ENCODE measurements at regions not wholly inside any gene's neighbourhood (a gene's known extent, or its start where the extent isn't known, plus 50 kb on each side); places are given as distances from the start of the nearest gene placed in this dataset.

DNA sequence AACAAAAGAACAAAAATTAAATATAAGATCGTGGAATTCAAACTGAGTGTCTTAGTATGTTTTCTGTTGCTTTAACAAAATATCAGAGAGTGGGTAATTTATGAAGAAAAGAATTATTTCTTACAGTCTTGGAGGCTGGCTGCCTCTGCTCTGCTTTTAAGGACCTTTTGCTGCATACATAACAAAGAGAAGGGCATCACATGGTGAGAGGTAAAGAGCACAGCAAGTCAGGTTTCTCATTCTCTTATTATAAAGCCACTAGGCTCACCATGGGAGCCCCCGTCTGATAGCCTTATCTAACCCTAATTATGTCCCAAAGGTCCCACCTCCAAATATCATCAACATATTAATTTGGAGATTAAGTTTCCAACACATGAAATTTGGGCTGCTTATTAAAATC lies 231.3 kb downstream of the SLITRK6 start:
- 77 to 79% methylated on average over 2 of the region's 2 CpGs for WGBS, 2 donors
- Histone ChIP-seq H3K27me3 (no peaks in the 10 kb centered on the region), H3K4me3 (no peak overlapping the region), H3K36me3 (no peaks in the 10 kb centered on the region), H3K4me1 (no peaks in the 10 kb centered on the region), H3K9me3 (no peaks in the 10 kb centered on the region), H3K27ac (no peak overlapping the region)
- DNase-seq = no peak
- ATAC-seq (ENCODE audit: low FRiP score in 2 of 2) = no peak
- TF ChIP-seq POLR2AphosphoS5 (IDR thresholded peaks at IDR 0.05) = no peak
- TF ChIP-seq, protein P1, sequence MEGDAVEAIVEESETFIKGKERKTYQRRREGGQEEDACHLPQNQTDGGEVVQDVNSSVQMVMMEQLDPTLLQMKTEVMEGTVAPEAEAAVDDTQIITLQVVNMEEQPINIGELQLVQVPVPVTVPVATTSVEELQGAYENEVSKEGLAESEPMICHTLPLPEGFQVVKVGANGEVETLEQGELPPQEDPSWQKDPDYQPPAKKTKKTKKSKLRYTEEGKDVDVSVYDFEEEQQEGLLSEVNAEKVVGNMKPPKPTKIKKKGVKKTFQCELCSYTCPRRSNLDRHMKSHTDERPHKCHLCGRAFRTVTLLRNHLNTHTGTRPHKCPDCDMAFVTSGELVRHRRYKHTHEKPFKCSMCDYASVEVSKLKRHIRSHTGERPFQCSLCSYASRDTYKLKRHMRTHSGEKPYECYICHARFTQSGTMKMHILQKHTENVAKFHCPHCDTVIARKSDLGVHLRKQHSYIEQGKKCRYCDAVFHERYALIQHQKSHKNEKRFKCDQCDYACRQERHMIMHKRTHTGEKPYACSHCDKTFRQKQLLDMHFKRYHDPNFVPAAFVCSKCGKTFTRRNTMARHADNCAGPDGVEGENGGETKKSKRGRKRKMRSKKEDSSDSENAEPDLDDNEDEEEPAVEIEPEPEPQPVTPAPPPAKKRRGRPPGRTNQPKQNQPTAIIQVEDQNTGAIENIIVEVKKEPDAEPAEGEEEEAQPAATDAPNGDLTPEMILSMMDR (IDR thresholded peaks at IDR 0.05) = no peak

DNA sequence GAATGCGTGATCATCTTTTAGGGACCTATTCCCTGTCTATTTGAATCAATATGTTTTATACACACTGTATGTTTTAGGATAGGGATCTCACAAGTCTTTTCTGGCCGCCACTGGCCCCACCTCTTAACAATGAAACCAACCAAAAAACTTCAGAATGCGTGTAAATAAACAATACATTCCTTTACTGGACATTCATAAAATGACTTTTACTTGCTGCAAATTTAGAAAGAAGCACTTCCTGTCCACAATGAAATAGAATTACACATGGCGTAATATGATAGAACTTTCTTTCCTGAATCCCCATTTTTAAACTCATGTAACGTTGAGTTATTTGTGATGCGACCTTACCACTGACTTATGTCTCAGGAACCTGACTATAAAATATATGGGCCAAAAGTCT lies 233.6 kb downstream of the SLITRK6 start:
- H3K4me1 ChIP-seq = no peaks in the 10 kb centered on the region
- no peaks in the 10 kb centered on the region for H3K27me3 ChIP-seq
- WGBS, 2 donors = 68 to 70% methylated on average over 6 of the region's 6 CpGs
- H3K36me3 ChIP-seq = no peaks in the 10 kb centered on the region
- DNase-seq (no peak), ATAC-seq (ENCODE audit: low FRiP score in 2 of 2) (no peak)
- no peak for TF ChIP-seq EP300 (IDR thresholded peaks at IDR 0.05)
- TF ChIP-seq, protein P1 (IDR thresholded peaks at IDR 0.05) = no peak
- TF ChIP-seq POLR2A (IDR thresholded peaks at IDR 0.05) = no peak
- no peak for TF ChIP-seq POLR2AphosphoS5 (IDR thresholded peaks at IDR 0.05)
- no peak overlapping the region for H3K4me3 ChIP-seq
- H3K9me3 ChIP-seq = no peaks in the 10 kb centered on the region
- H3K27ac ChIP-seq = no peak overlapping the region

DNA sequence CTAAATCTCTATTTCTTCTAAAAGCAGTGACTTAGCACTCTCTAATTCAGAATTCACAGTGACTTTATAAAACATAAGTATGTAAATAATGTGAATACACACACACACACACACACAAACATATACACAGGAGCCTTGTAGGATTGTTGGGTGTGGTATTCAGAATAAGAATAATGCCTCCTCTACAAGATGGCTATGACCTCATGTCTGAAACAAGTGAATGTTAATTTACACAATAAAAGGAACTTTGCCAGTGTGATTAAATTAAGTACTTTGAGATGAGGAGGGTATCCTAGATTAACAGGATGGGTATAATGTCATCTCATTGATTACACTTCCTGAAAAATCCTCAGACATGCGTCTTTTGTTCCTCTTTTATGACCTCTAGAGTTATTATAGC lies 234.6 kb downstream of the SLITRK6 start:
- H3K4me1 ChIP-seq = no peaks in the 10 kb centered on the region
- H3K36me3 ChIP-seq = no peaks in the 10 kb centered on the region
- H3K4me3 ChIP-seq = no peak overlapping the region
- H3K27ac ChIP-seq = no peak overlapping the region
- DNase-seq = no peak
- H3K9me3 ChIP-seq = no peaks in the 10 kb centered on the region
- no peaks in the 10 kb centered on the region for H3K27me3 ChIP-seq
- no peak for TF ChIP-seq POLR2AphosphoS5 (IDR thresholded peaks at IDR 0.05)
- TF ChIP-seq EP300 (IDR thresholded peaks at IDR 0.05) = no peak
- no peak for TF ChIP-seq POLR2A (IDR thresholded peaks at IDR 0.05)
- TF ChIP-seq, protein P1 (IDR thresholded peaks at IDR 0.05) = no peak
- 43 to 44% methylated on average over 1 of the region's 1 CpG for WGBS, 2 donors
- no peak for ATAC-seq (ENCODE audit: low FRiP score in 2 of 2)

DNA sequence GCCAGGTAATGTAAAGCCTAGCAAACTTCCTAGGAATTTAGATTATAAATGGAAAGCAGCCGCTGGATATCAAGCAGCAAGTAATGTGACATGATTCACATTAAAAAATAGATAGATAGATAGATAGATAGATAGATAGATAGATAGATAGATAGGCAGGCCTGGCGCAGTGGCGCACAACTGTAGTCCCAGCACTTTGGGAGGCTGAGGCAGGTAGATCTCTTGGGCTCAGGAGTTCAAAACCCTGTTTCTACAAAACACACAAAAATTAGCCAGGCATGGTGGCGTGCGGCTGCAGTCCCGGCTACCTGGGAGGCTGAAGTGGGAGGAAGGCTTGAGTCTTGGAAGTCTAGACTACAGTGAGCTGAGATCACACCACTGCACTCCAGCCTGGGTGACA lies 236.9 kb downstream of the SLITRK6 start:
- no peak for ATAC-seq (ENCODE audit: low FRiP score in 2 of 2)
- WGBS, 2 donors = 92 to 94% methylated on average over 6 of the region's 6 CpGs
- no peak overlapping the region for H3K4me3 ChIP-seq
- H3K27ac ChIP-seq = no peak overlapping the region
- H3K4me1 ChIP-seq = no peaks in the 10 kb centered on the region
- TF ChIP-seq, protein P1 (IDR thresholded peaks at IDR 0.05) = no peak
- no peak for TF ChIP-seq POLR2AphosphoS5 (IDR thresholded peaks at IDR 0.05)
- TF ChIP-seq POLR2A (IDR thresholded peaks at IDR 0.05) = no peak
- TF ChIP-seq EP300 (IDR thresholded peaks at IDR 0.05) = no peak
- H3K9me3 ChIP-seq = no peaks in the 10 kb centered on the region
- peak in 1 of 2 donors; percentile 10 for DNase-seq
- no peaks in the 10 kb centered on the region for H3K36me3 ChIP-seq
- H3K27me3 ChIP-seq = no peaks in the 10 kb centered on the region

DNA sequence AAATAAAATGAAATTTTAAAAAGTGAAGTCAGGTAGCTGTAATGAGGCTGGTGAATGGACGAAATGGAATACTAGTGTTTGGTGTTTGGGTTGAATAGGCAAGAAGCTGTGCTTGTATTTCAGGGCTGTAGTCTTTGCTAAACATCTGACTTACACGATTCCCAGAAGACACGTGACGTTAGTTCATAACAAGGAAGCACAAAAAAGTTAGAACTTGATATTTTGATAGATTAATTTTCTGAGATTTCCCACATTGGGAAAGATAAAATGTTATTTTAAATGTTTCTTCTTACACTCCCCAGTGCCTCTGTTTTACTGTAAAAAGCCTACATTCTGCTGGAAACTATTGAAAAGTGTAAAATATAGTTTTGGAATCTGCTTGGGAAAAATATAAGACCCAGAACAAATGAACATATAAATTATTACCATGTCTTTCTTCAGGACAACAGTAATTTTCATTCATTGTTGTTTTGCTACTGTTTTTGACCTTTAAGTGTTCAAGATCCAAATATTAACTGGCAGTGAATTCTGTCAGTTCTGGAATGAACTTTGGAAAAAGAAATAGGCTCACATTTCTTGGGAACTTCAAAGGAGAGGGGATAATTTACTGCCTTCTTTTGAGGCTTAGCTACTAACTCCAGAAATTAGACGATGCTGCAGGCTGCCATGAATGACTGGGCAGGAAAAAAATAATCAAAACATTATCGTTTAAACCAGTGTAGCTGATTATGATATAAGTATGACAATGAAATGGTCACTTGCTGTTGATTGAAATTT lies 241.3 kb downstream of the SLITRK6 start:
- 62 to 70% methylated on average over 6 of the region's 6 CpGs for WGBS, 2 donors
- no peak for DNase-seq

More for the DNA sequence above, 241.3 kb downstream of the SLITRK6 start:
- Histone ChIP-seq H3K36me3 (no peaks in the 10 kb centered on the region), H3K27me3 (no peaks in the 10 kb centered on the region), H3K4me3 (no peak overlapping the region), H3K9me3 (no peaks in the 10 kb centered on the region), H3K27ac (no peak overlapping the region), H3K4me1 (no peaks in the 10 kb centered on the region)
- ATAC-seq (ENCODE audit: low FRiP score in 2 of 2) = no peak
- TF ChIP-seq POLR2A (IDR thresholded peaks at IDR 0.05) (no peak), EP300 (IDR thresholded peaks at IDR 0.05) (no peak), POLR2AphosphoS5 (IDR thresholded peaks at IDR 0.05) (no peak)
- TF ChIP-seq, protein P1 (IDR thresholded peaks at IDR 0.05) = no peak

Measured in upper lobe of left lung (tissue), 6 donors.